Peyer's patch (tissue), 4 donors: ENCODE measurements at regions not wholly inside any gene's neighbourhood (a gene's known extent, or its start where the extent isn't known, plus 50 kb on each side); places are given as distances from the start of the nearest gene placed in this dataset.
"Not testable (repeated sequence)": the region's sequence is repeated elsewhere in the genome, so short reads cannot be mapped to it uniquely, and the experiment has no call there.

Experiments used
- POLR2A ChIP-seq, 2 donors: fragments of 450-650 bp; IDR thresholded peaks; one replicate each; pipeline ENCODE4 v1.5.1; 2017; ENCODE audit warnings: antibody characterized with exemption in 2 of 2, mild to moderate bottlenecking in 2 of 2, moderate library complexity in 2 of 2
- TF ChIP-seq, protein P1 (sequence below), 6 experiments: fragments of 450-650 bp in 4 of 6; fragments of 200-600 bp in 2 of 6; sonication (generic) in 1 of 6; IDR thresholded peaks; one replicate each; pipeline ENCODE4 v1.5.1; 2017 to 2019; ENCODE audit warnings: antibody characterized with exemption in 6 of 6, mild to moderate bottlenecking in 3 of 6, moderate library complexity in 1 of 6

DNA sequence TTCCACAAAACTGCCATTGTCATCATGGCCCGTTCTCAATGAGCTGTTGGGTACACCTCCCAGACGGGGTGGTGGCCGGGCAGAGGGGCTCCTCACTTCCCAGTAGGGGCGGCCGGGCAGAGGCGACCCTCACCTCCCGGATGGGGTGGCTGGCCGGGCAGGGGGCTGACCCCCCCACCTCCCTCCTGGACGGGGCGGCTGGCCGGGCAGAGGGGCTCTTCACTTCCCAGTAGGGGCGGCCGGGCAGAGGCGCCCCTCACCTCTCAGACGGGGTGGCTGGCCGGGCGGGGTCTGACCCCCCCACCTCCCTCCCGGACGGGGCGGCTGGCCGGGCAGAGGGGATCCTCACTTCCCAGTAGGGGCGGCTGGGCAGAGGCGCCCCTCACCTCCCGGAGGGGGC is 176.9 kb upstream of the FBXL17 start:
- TF ChIP-seq, protein P1, sequence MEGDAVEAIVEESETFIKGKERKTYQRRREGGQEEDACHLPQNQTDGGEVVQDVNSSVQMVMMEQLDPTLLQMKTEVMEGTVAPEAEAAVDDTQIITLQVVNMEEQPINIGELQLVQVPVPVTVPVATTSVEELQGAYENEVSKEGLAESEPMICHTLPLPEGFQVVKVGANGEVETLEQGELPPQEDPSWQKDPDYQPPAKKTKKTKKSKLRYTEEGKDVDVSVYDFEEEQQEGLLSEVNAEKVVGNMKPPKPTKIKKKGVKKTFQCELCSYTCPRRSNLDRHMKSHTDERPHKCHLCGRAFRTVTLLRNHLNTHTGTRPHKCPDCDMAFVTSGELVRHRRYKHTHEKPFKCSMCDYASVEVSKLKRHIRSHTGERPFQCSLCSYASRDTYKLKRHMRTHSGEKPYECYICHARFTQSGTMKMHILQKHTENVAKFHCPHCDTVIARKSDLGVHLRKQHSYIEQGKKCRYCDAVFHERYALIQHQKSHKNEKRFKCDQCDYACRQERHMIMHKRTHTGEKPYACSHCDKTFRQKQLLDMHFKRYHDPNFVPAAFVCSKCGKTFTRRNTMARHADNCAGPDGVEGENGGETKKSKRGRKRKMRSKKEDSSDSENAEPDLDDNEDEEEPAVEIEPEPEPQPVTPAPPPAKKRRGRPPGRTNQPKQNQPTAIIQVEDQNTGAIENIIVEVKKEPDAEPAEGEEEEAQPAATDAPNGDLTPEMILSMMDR (IDR thresholded peaks at IDR 0.05) = not testable (repeated sequence)
- TF ChIP-seq POLR2A (IDR thresholded peaks at IDR 0.05) = not testable (repeated sequence)
